ENCODE measurements at regions not wholly inside any gene's neighbourhood (a gene's known extent, or its start where the extent isn't known, plus 50 kb on each side); places are given as distances from the start of the nearest gene placed in this dataset.

DNA sequence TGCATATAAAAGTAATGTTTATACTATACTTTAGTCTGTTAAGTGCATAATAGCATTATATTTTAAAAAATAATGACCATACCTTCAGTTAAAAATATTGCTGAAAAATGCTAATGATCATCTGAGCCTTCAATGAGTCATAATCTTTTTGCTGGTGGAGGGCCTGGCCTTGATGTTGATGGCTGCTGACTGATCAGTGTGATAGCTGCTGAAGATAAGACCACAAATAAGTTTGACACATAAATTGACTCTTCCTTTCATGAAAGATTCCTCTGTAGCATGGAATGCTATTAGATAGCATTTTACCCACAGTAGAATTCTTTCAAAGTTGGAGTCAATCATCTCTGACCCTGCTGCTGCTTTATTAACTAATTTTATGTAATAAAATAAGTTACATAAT, 128.4 kb upstream of the CCDC85A start:
- no peak overlapping the region for H2BK15ac ChIP-seq (ENCODE audit: low read length)
- CTCF ChIA-PET (ENCODE audit: partially characterized antibody): interaction anchor here (0.7 to 1.0 kb wide), 2 partner anchors 12 to 21 kb away, joined by 3 read pairs; no protein-coding TSS in a partner anchor
- H3K4me1 ChIP-seq (replicated peaks in 1 of 4; ENCODE audit: control insufficient read depth in 3 of 4, insufficient read depth in 4 of 4, low read length in 3 of 4): no peaks in the 10 kb centered on the region
- no peak overlapping the region for H3K4ac ChIP-seq (replicated peaks; ENCODE audit: insufficient read length, low read depth, low read length)
- no peak overlapping the region for H3K4me2 ChIP-seq (ENCODE audit: insufficient read depth in 1 of 2, low read depth in 2 of 2, low read length in 2 of 2)
- H4K20me1 ChIP-seq (replicated peaks in 1 of 2; ENCODE audit: control insufficient read depth in 1 of 2, insufficient read depth in 2 of 2, low read length in 2 of 2): no peaks in the 10 kb centered on the region
- TF ChIP-seq JUND (IDR thresholded peaks at IDR 0.05; ENCODE audit: low read length) (no peak), BACH1 (IDR thresholded peaks at IDR 0.05; ENCODE audit: low read length) (no peak), RBBP5 (IDR thresholded peaks at IDR 0.05; ENCODE audit: borderline replicate concordance, low read depth, low read length) (no peak), SUZ12 (IDR thresholded peaks at IDR 0.05; ENCODE audit: low read length) (no peak), SIN3A (conservative IDR thresholded peaks at IDR 0.05 in 1 of 2, IDR thresholded peaks at IDR 0.05 in 1 of 2; ENCODE audit: low read depth in 1 of 2, low read length in 2 of 2) (no peak), ASH2L (IDR thresholded peaks at IDR 0.05; ENCODE audit: low read length) (no peak), CBX5 (IDR thresholded peaks at IDR 0.05; ENCODE audit: low read depth, low read length) (no peak)
- H2AFZ ChIP-seq (ENCODE audit: low read length): no peak overlapping the region
- H4K5ac ChIP-seq (ENCODE audit: insufficient read length, low read depth, low read length): no peak overlapping the region
- H3K9ac ChIP-seq (replicated peaks in 1 of 4; ENCODE audit: extremely low read depth in 1 of 4, low read depth in 3 of 4, low read length in 3 of 4): no peak overlapping the region
- no peaks in the 10 kb centered on the region for H3K9me3 ChIP-seq (ENCODE audit: insufficient read depth in 2 of 2, low read depth in 1 of 2, low read length in 1 of 2)
- no peak overlapping the region for H3K18ac ChIP-seq (ENCODE audit: extremely low read depth, low read length)
- no peaks in the 10 kb centered on the region for H3K36me3 ChIP-seq (ENCODE audit: control insufficient read depth in 2 of 4, insufficient read depth in 4 of 4, low read length in 3 of 4)
- DNase-seq (ENCODE audit: low read depth in 1 of 2, low spot score in 2 of 2) (no peak), FAIRE-seq (no peak)
- H3K79me1 ChIP-seq (ENCODE audit: low read depth, low read length): no peaks in the 10 kb centered on the region
- POLR2A ChIA-PET (ENCODE audit: partially characterized antibody): no interaction called here
- H4K8ac ChIP-seq (ENCODE audit: extremely low read depth, insufficient read depth, low read length): no peak overlapping the region
- no peak overlapping the region for H3K56ac ChIP-seq (replicated peaks; ENCODE audit: insufficient read length, low read depth, low read length)
- H2BK12ac ChIP-seq (ENCODE audit: low read depth, low read length): no peak overlapping the region
- no peaks in the 10 kb centered on the region for H3K79me2 ChIP-seq (ENCODE audit: control insufficient read depth in 1 of 2, insufficient read depth in 2 of 2, low read length in 2 of 2)
- H3K23me2 ChIP-seq (ENCODE audit: low read depth, low read length): no peaks in the 10 kb centered on the region
- H3K14ac ChIP-seq (ENCODE audit: insufficient read length): no peak overlapping the region
- no peak overlapping the region for H2BK5ac ChIP-seq (ENCODE audit: low read depth, low read length)
- no peak overlapping the region for H2BK120ac ChIP-seq (replicated peaks; ENCODE audit: low read depth, low read length)
- no peak overlapping the region for H2BK20ac ChIP-seq (ENCODE audit: low read length)
- no peak overlapping the region for H4K91ac ChIP-seq (replicated peaks; ENCODE audit: insufficient read length, low read length)
- no peak overlapping the region for H2AK5ac ChIP-seq (ENCODE audit: low read depth, low read length)
- no peak overlapping the region for H3K27ac ChIP-seq (ENCODE audit: low read depth, low read length)
- H3K27me3 ChIP-seq (replicated peaks in 1 of 4; ENCODE audit: control insufficient read depth in 3 of 4, extremely low read depth in 1 of 4, insufficient read depth in 3 of 4, low read length in 3 of 4): peaks cover 0 to 2% (median 0%) of the 10 kb centered on the region in 4 experiments; a peak in 1 of 7 replicates
- no peak overlapping the region for H3K23ac ChIP-seq (ENCODE audit: insufficient read length)
- no peak overlapping the region for H3K4me3 ChIP-seq (ENCODE audit: extremely low read depth in 1 of 4, insufficient read depth in 2 of 4, low read depth in 3 of 4, low read length in 4 of 4)

All from H1 (cell line).